Type B pancreatic cell (in vitro differentiated cells): ENCODE measurements at regions not wholly inside any gene's neighbourhood (a gene's known extent, or its start where the extent isn't known, plus 50 kb on each side); places are given as distances from the start of the nearest gene placed in this dataset.

Source experiments
- DNase-seq: peaks from one replicate; pipeline ENCODE4 v3.0.0; 2021; ENCODE audit warnings: mixed read lengths; ENCODE audit not compliant: unreplicated experiment; ENCODE audit errors: extremely low spot score
- H3K27ac Mint-ChIP-seq: 2 replicates; pipeline ENCODE4 v1.8.0; 2021; ENCODE audit warnings: mild to moderate bottlenecking, mixed read lengths
- H3K27me3 Mint-ChIP-seq: 2 replicates; pipeline ENCODE4 v1.8.0; 2021; ENCODE audit warnings: mixed read lengths
- H3K36me3 Mint-ChIP-seq: 2 replicates; pipeline ENCODE4 v1.8.0; 2021; ENCODE audit warnings: mixed read lengths
- H3K4me1 Mint-ChIP-seq: one replicate; pipeline ENCODE4 v1.8.0; 2021; ENCODE audit warnings: mixed read lengths; ENCODE audit not compliant: unreplicated experiment
- H3K4me3 Mint-ChIP-seq: 2 replicates; pipeline ENCODE4 v1.8.0; 2021; ENCODE audit warnings: mild to moderate bottlenecking, mixed read lengths
- H3K9me3 Mint-ChIP-seq: 2 replicates; pipeline ENCODE4 v1.8.0; 2021; ENCODE audit warnings: mixed read lengths
- TF ChIP-seq, protein P1 (sequence below): fragments of 200-600 bp; sonication (generic); conservative IDR thresholded peaks from 2 replicates; pipeline ENCODE4 v1.5.0; 2021; ENCODE audit warnings: antibody characterized with exemption, mild to moderate bottlenecking

- no peak for DNase-seq
- Mint-ChIP-seq H3K4me1 (peaks cover 37% of the 10 kb centered on the region), H3K27me3 (peaks cover 45% of the 10 kb centered on the region), H3K4me3 (no peak overlapping the region), H3K36me3 (no peaks in the 10 kb centered on the region), H3K9me3 (peaks cover 4% of the 10 kb centered on the region), H3K27ac (no peak overlapping the region)
- TF ChIP-seq, protein P1, sequence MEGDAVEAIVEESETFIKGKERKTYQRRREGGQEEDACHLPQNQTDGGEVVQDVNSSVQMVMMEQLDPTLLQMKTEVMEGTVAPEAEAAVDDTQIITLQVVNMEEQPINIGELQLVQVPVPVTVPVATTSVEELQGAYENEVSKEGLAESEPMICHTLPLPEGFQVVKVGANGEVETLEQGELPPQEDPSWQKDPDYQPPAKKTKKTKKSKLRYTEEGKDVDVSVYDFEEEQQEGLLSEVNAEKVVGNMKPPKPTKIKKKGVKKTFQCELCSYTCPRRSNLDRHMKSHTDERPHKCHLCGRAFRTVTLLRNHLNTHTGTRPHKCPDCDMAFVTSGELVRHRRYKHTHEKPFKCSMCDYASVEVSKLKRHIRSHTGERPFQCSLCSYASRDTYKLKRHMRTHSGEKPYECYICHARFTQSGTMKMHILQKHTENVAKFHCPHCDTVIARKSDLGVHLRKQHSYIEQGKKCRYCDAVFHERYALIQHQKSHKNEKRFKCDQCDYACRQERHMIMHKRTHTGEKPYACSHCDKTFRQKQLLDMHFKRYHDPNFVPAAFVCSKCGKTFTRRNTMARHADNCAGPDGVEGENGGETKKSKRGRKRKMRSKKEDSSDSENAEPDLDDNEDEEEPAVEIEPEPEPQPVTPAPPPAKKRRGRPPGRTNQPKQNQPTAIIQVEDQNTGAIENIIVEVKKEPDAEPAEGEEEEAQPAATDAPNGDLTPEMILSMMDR: no peak
Observed at GRCh38 chr9:80062567-80062966, 490.8 kb downstream of the TLE4 start.

DNA sequence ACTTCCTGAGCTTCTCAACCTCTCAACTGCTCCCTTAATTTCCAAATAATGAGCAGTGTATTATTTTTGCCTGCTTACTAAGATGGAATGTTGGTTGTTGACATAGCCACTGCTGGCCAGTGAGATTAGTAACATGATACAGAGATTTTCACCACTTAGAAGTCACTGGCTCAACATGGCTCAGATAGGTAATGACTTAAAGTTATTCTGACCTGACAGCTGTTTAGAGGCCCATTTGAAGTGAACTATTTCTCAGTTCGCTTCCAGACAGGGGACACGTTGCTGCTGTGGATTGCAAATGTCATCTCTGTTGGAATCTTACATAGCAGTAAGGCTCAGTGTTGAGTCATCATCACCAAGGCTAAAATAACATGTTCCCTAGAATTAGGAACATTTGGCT, 490.2 kb downstream of the TLE4 start:
- H3K4me3 Mint-ChIP-seq: no peak overlapping the region
- H3K27me3 Mint-ChIP-seq: peaks cover 39% of the 10 kb centered on the region
- no peaks in the 10 kb centered on the region for H3K36me3 Mint-ChIP-seq
- H3K27ac Mint-ChIP-seq: peak overlapping the region; percentile 31
- TF ChIP-seq, protein P1: no peak
- peaks cover 30% of the 10 kb centered on the region for H3K4me1 Mint-ChIP-seq
- DNase-seq: no peak
- peaks cover 4% of the 10 kb centered on the region for H3K9me3 Mint-ChIP-seq

DNA sequence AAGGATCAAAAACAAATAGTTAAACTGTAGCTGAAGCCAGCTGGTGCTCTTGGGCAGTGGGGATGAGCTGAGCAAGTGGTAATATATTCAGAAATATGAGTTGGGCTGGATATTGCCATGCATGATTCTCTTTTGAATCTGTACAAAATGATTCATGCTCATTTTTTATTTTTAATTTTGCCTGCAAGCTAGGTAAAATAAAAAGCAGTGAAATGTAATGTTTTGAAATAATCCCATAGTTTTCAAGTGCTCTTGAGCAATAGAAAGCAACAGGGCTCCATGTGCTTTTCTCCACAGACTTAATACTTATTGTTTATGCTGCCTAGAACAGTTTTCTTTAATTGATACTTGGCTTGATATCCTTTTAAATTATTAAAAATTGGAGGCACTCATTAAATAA, 489.3 kb downstream of the TLE4 start:
- no peaks in the 10 kb centered on the region for H3K36me3 Mint-ChIP-seq
- no peak for DNase-seq
- H3K4me1 Mint-ChIP-seq: peaks cover 22% of the 10 kb centered on the region
- TF ChIP-seq, protein P1: no peak
- H3K27me3 Mint-ChIP-seq: peaks cover 31% of the 10 kb centered on the region
- H3K27ac Mint-ChIP-seq: no peak overlapping the region
- H3K4me3 Mint-ChIP-seq: no peak overlapping the region
- H3K9me3 Mint-ChIP-seq: peaks cover 4% of the 10 kb centered on the region

DNA sequence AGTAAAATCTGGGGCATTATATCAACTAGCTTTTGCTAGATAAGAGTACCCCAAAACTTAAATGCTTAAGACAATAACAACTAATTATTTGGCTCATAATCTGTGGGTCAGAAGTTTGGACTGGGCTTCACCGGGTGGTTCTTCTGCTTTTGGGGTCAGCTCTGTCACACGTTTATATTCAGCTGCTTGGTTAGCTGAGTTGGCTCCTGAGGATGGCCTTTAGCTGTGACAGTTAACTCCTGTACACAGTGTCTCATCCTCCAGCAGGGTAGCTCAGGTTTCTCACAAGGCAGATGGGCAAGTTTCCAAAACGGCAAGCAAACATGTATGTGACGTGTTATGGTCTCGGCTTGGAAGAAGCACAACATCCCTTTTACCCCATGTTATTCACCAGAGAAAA, 488.2 kb downstream of the TLE4 start:
- peaks cover 4% of the 10 kb centered on the region for H3K9me3 Mint-ChIP-seq
- H3K4me3 Mint-ChIP-seq: no peak overlapping the region
- peaks cover 18% of the 10 kb centered on the region for H3K4me1 Mint-ChIP-seq
- no peak for DNase-seq
- peaks cover 22% of the 10 kb centered on the region for H3K27me3 Mint-ChIP-seq
- H3K27ac Mint-ChIP-seq: no peak overlapping the region
- TF ChIP-seq, protein P1: no peak
- no peaks in the 10 kb centered on the region for H3K36me3 Mint-ChIP-seq

DNA sequence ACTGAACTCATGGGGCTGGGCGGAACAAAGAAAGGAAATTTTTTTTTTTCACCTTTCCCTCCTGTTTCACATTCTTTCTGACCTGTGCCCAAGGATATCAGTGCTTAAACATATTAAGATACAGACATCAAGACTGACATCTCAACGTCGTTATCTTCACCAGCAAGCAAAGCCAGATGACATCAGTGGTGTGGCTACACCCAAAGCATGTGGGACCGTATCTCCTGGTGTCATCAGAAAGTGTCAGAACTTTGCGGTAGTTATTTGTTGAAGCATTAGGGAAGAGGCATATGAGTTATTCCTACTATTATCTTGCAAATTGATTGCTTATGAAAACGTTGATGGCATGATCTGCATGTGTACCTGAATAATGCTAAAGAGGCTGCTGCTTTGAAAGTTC, 487.4 kb downstream of the TLE4 start:
- Mint-ChIP-seq H3K9me3 (peaks cover 4% of the 10 kb centered on the region), H3K27me3 (peaks cover 20% of the 10 kb centered on the region), H3K36me3 (no peaks in the 10 kb centered on the region), H3K27ac (no peak overlapping the region), H3K4me3 (no peak overlapping the region), H3K4me1 (peaks cover 17% of the 10 kb centered on the region)
- TF ChIP-seq, protein P1: no peak
- no peak for DNase-seq

DNA sequence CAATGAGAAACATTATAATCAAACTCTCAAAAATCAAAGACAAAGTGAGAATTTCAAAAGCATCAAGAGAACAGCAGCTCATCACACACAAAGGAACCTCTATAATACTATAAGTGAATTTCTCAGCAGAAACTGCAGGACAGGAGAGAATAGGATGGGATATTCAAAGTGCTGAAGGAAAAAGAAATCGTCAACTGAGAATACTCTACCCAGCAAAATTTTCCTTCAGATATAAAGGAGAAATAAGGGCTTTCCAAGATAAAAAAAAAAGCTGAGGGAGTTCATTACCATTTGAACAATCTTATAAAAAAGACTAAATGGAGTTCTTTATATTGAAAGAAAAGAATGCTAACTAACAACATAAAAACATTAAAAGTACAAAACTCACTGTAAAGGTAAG, 481.1 kb downstream of the TLE4 start:
- DNase-seq: no peak
- Mint-ChIP-seq H3K4me1 (peaks cover 6% of the 10 kb centered on the region), H3K27me3 (no peaks in the 10 kb centered on the region), H3K36me3 (peaks cover 3% of the 10 kb centered on the region), H3K27ac (no peak overlapping the region), H3K9me3 (no peaks in the 10 kb centered on the region), H3K4me3 (no peak overlapping the region)
- TF ChIP-seq, protein P1: no peak
